Endothelial cell of umbilical vein (primary cell): ENCODE measurements at regions not wholly inside any gene's neighbourhood (a gene's known extent, or its start where the extent isn't known, plus 50 kb on each side); places are given as distances from the start of the nearest gene placed in this dataset.

ENCODE experiments used
- BruUV-seq: library from RNA; stranded (reverse); fragments of 400-500 nt; replicated peaks from 2 replicates; lab custom pipeline; 2021; lab: Mats Ljungman, UMichigan
- CTCF ChIA-PET: fragments of 300-600, 350-600 bp; sonication (Branson Sonifier 250); formaldehyde crosslinking; loops from one replicate; lab custom pipeline; 2021; ENCODE audit warnings: antibody characterized with exemption, inconsistent platforms; lab: Charles Lee
- POLR2A ChIA-PET: fragments of 300-600, 350-600 bp; sonication (Branson Sonifier 250); formaldehyde crosslinking; loops from one replicate; lab custom pipeline; 2021; ENCODE audit warnings: antibody characterized with exemption, inconsistent platforms; lab: Charles Lee
- DNase-seq: peaks from one replicate; pipeline ENCODE4 v3.0.0-alpha.2; 2011; ENCODE audit warnings: low read depth, low spot score
- FAIRE-seq: peaks from 2 replicates; lab custom pipeline; 2011; peaks lifted over from hg19 to GRCh38; lab: Jason Lieb, UNC
- H2AFZ ChIP-seq: 2 replicates; pipeline ENCODE4 v1.6.0; 2012; ENCODE audit warnings: low read depth, low read length, control low read depth, inconsistent platforms
- H3K27ac ChIP-seq: 2 replicates; pipeline ENCODE4 v1.5.1; 2011; ENCODE audit warnings: low read depth, mild to moderate bottlenecking, control low read depth, low read length, moderate library complexity; ENCODE audit not compliant: insufficient read depth
- H3K27me3 ChIP-seq, 2 experiments: 2 replicates each; pipeline versions ENCODE4 v1.6.0 to v1.6.1; 2011; ENCODE audit warnings: low read length in 2 of 2, mixed read lengths in 1 of 2; ENCODE audit not compliant: control insufficient read depth in 2 of 2, insufficient read depth in 2 of 2
- H3K36me3 ChIP-seq, 2 experiments: 2 replicates in 1 of 2; 3 replicates in 1 of 2; pipeline ENCODE4 v1.5.1; 2011; ENCODE audit warnings: low read length in 2 of 2, mild to moderate bottlenecking in 1 of 2, moderate library complexity in 1 of 2; ENCODE audit not compliant: control insufficient read depth in 2 of 2, insufficient read depth in 2 of 2; ENCODE audit errors: extremely low read depth in 1 of 2
- H3K4me1 ChIP-seq: 3 replicates; pipeline ENCODE4 v1.5.1; 2011; ENCODE audit warnings: mild to moderate bottlenecking, low read length; ENCODE audit not compliant: control insufficient read depth, insufficient read depth; ENCODE audit errors: extremely low read depth
- H3K4me2 ChIP-seq: 2 replicates; pipeline ENCODE4 v1.6.1; 2011; ENCODE audit warnings: low read length, control low read depth, mixed read lengths; ENCODE audit not compliant: insufficient read depth
- H3K4me3 ChIP-seq, 3 experiments: fragments of 200-600 bp in 1 of 3; sonication (generic), shearing (Covaris generic) in 1 of 3; replicated peaks in 1 of 3; 2 replicates each; pipeline ENCODE4 v1.5.1; 2011 to 2016; ENCODE audit warnings: control low read depth in 3 of 3, low read length in 3 of 3, mild to moderate bottlenecking in 2 of 3, inconsistent platforms in 1 of 3, low read depth in 1 of 3, moderate library complexity in 1 of 3; ENCODE audit not compliant: insufficient read depth in 1 of 3
- H3K79me2 ChIP-seq: 2 replicates; pipeline ENCODE4 v1.6.0; 2012; ENCODE audit warnings: low read length, inconsistent platforms; ENCODE audit not compliant: control insufficient read depth, insufficient read depth
- H3K9ac ChIP-seq: replicated peaks from 2 replicates; pipeline ENCODE3; 2011; ENCODE audit warnings: low read length, control low read depth; ENCODE audit not compliant: insufficient read depth; ENCODE audit errors: extremely low read depth
- H3K9me1 ChIP-seq: replicated peaks from 3 replicates; pipeline ENCODE4 v1.6.0; 2011; ENCODE audit warnings: mild to moderate bottlenecking, low read length; ENCODE audit not compliant: control insufficient read depth, insufficient read depth; ENCODE audit errors: extremely low read depth
- H3K9me3 ChIP-seq: replicated peaks from 2 replicates; pipeline ENCODE4 v1.5.1; 2012; ENCODE audit warnings: low read length, inconsistent platforms; ENCODE audit not compliant: control insufficient read depth, insufficient read depth
- H4K20me1 ChIP-seq: replicated peaks from 2 replicates; pipeline ENCODE3; 2011; ENCODE audit warnings: mild to moderate bottlenecking, low read length; ENCODE audit not compliant: control insufficient read depth, insufficient read depth; ENCODE audit errors: extremely low read depth
- CTCF ChIP-seq, 2 donors: IDR thresholded peaks; 1 replicate in 1 of 2; 2 replicates in 1 of 2; pipeline ENCODE4 v1.5.1; 2011; ENCODE audit warnings: low read length in 2 of 2, mild to moderate bottlenecking in 2 of 2, moderate library complexity in 2 of 2, control low read depth in 1 of 2, inconsistent platforms in 1 of 2, low read depth in 1 of 2; ENCODE audit not compliant: insufficient read depth in 1 of 2; ENCODE audit errors: extremely low read depth in 1 of 2
- EZH2 ChIP-seq: IDR thresholded peaks from 2 replicates; pipeline ENCODE4 v1.6.1; 2012; ENCODE audit warnings: borderline replicate concordance, low read depth, mild to moderate bottlenecking, moderate library complexity, low read length, inconsistent platforms; ENCODE audit not compliant: severe bottlenecking
- FOS ChIP-seq: IDR thresholded peaks from 2 replicates; pipeline ENCODE4 v1.6.1; 2011; ENCODE audit warnings: mild to moderate bottlenecking, low read length, moderate library complexity, borderline replicate concordance; ENCODE audit not compliant: insufficient read depth
- GATA2 ChIP-seq: IDR thresholded peaks from 2 replicates; pipeline ENCODE4 v1.7.0; 2011; ENCODE audit warnings: low read depth, mild to moderate bottlenecking, moderate library complexity, mixed read lengths, low read length; ENCODE audit not compliant: insufficient read length, insufficient read depth
- MYC ChIP-seq: IDR thresholded peaks from one replicate; pipeline ENCODE4 v1.6.1; 2011; ENCODE audit warnings: mild to moderate bottlenecking, low read depth, low read length
- POLR2A ChIP-seq: IDR thresholded peaks from 2 replicates; pipeline ENCODE4 v1.6.1; 2012; ENCODE audit warnings: low read depth, mild to moderate bottlenecking, control low read depth, low read length
- POLR2AphosphoS5 ChIP-seq: IDR thresholded peaks from 2 replicates; pipeline ENCODE4 v1.6.1; 2012; ENCODE audit warnings: low read depth, mild to moderate bottlenecking, control low read depth, low read length, moderate library complexity; ENCODE audit not compliant: insufficient read depth
- dilution Hi-C: fragments of 300-500 bp; cut with MboI; formaldehyde crosslinking; loops from one replicate; pipeline ENCODE4 v1.15.0; 2019; ENCODE audit warnings: low sequenced_read_pairs; ENCODE audit not compliant: extremely low pct_ligation_motif_present
- intact Hi-C: fragments of 100-400 bp; cut with micrococcal nuclease; formaldehyde crosslinking; loops from one replicate; pipeline ENCODE4 v1.10.0; 2022
- TF ChIP-seq, protein P1 (sequence below): IDR thresholded peaks from 2 replicates; pipeline ENCODE4 v1.6.1; 2011; ENCODE audit not compliant: insufficient read depth, insufficient read length

GRCh38 chr14:53871011-53871410 lies 85.6 kb downstream of the BMP4 start:
- BruUV-seq = no TSS peak
- Histone ChIP-seq H3K27ac (no peak overlapping the region), H2AFZ (no peak overlapping the region), H3K9me1 (no peaks in the 10 kb centered on the region), H3K79me2 (no peaks in the 10 kb centered on the region), H4K20me1 (no peaks in the 10 kb centered on the region), H3K4me2 (no peak overlapping the region), H3K4me1 (peaks cover 8% of the 10 kb centered on the region), H3K4me3 (no peak overlapping the region), H3K27me3 (no peaks in the 10 kb centered on the region), H3K36me3 (no peaks in the 10 kb centered on the region), H3K9ac (no peak overlapping the region), H3K9me3 (no peaks in the 10 kb centered on the region)
- TF ChIP-seq EZH2 (no peak), CTCF (IDR thresholded peaks at IDR 0.05; ENCODE audit: extremely low read depth in 1 of 2, insufficient read depth in 1 of 2, low read depth in 1 of 2, low read length in 2 of 2) (no peak), POLR2A (no peak), POLR2AphosphoS5 (no peak), GATA2 (no peak), MYC (no peak), FOS (no peak)
- TF ChIP-seq, protein P1, sequence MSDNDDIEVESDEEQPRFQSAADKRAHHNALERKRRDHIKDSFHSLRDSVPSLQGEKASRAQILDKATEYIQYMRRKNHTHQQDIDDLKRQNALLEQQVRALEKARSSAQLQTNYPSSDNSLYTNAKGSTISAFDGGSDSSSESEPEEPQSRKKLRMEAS = no peak
- POLR2A ChIA-PET = no interaction called here
- CTCF ChIA-PET = interaction anchor here (1.2 kb wide), 2 partner anchors 27 to 304 kb away, joined by 3 to 4 read pairs; no protein-coding TSS in a partner anchor
- FAIRE-seq (no peak), DNase-seq (no peak)
- dilution Hi-C loops = no loop called here
- intact Hi-C loops = no loop called here
